Astrocyte of the spinal cord (primary cell): ENCODE measurements at regions not wholly inside any gene's neighbourhood (a gene's known extent, or its start where the extent isn't known, plus 50 kb on each side); places are given as distances from the start of the nearest gene placed in this dataset.

ENCODE experiments used
- DNase-seq: peaks from one replicate; pipeline ENCODE4 v3.0.0; 2011; ENCODE audit warnings: low read depth, low spot score
- H3K4me3 ChIP-seq: 2 replicates; pipeline ENCODE4 v1.5.1; 2011; ENCODE audit warnings: low read depth, mild to moderate bottlenecking, low read length, moderate library complexity
- in situ Hi-C: cut with HindIII; loops from 2 replicates; pipeline ENCODE4 v1.10.0; 2017; ENCODE audit warnings: low sequenced_read_pairs
- TF ChIP-seq, protein P1 (sequence below): IDR thresholded peaks from 2 replicates; pipeline ENCODE4 v1.5.1; 2012; ENCODE audit warnings: low read depth, mild to moderate bottlenecking, low read length, inconsistent platforms

DNA sequence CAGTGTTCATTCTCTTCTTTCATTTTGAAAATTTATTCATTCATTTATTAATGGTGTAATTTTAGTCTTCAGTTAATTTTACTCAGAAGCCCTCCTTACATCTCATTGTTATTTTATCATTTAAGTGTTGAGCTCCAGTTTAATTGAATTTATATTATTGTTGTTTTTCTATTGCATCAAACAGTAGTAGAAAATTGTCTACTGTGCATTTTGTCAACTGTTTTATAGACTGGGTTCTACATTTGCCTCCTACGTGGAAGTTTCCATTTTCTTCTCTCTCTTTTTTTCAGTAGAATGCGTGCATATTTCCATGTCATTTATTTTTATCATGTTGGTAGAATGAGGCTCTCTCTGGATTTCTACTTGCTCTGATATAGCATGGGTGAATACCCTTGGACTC, 487.4 kb downstream of the NR2F2 start:
- DNase-seq: no peak
- no peak overlapping the region for H3K4me3 ChIP-seq
- TF ChIP-seq, protein P1, sequence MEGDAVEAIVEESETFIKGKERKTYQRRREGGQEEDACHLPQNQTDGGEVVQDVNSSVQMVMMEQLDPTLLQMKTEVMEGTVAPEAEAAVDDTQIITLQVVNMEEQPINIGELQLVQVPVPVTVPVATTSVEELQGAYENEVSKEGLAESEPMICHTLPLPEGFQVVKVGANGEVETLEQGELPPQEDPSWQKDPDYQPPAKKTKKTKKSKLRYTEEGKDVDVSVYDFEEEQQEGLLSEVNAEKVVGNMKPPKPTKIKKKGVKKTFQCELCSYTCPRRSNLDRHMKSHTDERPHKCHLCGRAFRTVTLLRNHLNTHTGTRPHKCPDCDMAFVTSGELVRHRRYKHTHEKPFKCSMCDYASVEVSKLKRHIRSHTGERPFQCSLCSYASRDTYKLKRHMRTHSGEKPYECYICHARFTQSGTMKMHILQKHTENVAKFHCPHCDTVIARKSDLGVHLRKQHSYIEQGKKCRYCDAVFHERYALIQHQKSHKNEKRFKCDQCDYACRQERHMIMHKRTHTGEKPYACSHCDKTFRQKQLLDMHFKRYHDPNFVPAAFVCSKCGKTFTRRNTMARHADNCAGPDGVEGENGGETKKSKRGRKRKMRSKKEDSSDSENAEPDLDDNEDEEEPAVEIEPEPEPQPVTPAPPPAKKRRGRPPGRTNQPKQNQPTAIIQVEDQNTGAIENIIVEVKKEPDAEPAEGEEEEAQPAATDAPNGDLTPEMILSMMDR: no peak
- in situ Hi-C loops: no loop called here

DNA sequence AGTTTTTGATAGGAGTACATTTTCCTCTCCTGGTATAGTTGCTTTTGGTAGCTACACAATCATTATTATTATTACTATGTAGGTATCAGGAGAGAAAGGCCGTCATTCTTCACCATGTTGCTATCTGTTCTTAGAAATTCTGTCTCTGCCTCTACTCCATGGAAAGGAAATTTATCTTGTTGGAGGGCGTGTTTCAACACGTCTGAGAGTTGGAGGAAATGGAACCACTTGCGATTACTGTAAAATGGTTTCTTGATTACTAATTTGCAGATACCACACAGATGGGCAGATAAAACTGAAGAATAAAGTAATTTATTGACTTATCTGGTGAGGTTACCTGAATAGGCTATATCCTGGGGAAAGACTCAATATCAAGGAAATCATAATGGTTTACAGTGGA, 488.4 kb downstream of the NR2F2 start:
- no peak for DNase-seq
- in situ Hi-C loops: no loop called here
- TF ChIP-seq, protein P1: no peak
- no peak overlapping the region for H3K4me3 ChIP-seq

DNA sequence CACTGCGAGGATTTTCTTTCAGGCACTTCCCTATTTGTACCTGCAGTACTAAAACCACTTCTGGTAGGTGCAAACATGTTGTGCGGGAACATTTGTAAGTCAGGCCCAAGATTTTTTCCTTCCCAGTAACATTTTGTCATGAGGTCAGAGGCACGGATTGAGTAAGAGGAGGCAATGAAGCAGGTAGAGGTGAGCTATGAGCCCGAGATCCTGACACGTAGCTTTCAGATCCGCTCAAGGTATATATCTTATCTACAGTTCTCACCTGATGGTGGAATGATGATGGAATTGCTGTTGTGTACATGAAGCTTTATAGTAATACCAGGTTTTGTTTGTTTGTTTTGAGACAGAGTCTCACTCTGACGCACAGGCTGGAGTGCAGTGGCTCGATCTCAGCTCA, 497.5 kb downstream of the NR2F2 start:
- no peak for DNase-seq
- TF ChIP-seq, protein P1: no peak
- in situ Hi-C loops: no loop called here
- no peak overlapping the region for H3K4me3 ChIP-seq

- in situ Hi-C loops: no loop called here
- no peak for DNase-seq
- H3K4me3 ChIP-seq: no peak overlapping the region
- TF ChIP-seq, protein P1: no peak
Measured at GRCh38 chr15:96837241-96837970, 506.9 kb downstream of the NR2F2 start.

- H3K4me3 ChIP-seq: no peak overlapping the region
- in situ Hi-C loops: no loop called here
- no peak for DNase-seq
- TF ChIP-seq, protein P1: no peak
Measured at GRCh38 chr15:96838081-96838480, 507.6 kb downstream of the NR2F2 start.

DNA sequence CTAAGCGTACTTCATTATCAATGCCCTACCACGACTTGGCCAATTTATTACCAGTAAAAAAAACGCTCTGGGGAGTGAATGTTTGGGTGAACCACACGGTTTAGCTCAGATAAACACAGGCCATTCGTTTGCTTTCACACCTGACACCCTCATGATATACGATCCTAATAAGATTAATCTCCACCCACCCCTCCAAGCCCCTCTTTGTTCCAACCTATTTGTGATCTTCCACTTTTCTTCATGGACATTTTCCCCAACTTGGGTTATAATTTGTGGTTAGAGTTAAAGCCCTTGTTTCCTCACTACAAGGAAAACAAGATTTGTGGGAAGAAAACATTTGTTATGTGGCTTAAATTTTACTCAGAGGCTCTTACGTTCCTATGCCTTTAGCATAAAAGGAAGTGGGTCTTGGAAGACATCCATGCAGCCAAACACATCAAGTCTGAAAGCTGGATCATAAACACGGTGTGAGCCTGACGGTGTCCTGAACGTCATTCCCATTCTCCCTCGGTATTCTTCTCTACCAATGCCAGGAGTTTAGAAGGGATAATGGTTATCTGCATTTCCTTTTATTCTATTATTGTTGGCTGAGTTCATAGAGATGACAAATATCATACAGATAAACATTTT, 518.9 kb downstream of the NR2F2 start:
- no peak overlapping the region for H3K4me3 ChIP-seq
- in situ Hi-C loops: no loop called here
- peak; percentile 69 for DNase-seq
- TF ChIP-seq, protein P1: no peak
